Left kidney (tissue), 1 donor: ENCODE measurements at regions not wholly inside any gene's neighbourhood (a gene's known extent, or its start where the extent isn't known, plus 50 kb on each side); places are given as distances from the start of the nearest gene placed in this dataset.

ENCODE experiments used
- DNase-seq: peaks from one replicate; pipeline ENCODE4 v3.0.0-alpha.2; 2013

DNA sequence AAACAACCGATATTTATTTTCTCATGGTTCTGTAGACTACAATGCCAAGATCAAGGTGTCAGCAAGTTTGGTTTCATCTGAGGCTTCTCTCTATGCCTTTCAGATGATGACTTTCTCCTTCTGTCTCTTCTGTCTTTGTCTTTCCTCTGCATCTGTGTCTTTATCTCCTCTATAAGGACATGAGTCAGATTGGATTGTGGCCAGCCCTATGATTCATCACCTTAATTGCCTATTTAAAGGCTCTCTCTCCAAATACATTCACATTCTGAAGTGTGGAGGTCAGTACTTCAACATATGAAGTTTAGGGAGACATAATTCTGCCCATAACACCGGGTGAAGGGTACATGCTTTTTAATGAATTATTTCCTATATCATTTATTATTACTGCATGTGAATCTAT lies 71.2 kb upstream of the CNTNAP5 start:
- no peak for DNase-seq

DNA sequence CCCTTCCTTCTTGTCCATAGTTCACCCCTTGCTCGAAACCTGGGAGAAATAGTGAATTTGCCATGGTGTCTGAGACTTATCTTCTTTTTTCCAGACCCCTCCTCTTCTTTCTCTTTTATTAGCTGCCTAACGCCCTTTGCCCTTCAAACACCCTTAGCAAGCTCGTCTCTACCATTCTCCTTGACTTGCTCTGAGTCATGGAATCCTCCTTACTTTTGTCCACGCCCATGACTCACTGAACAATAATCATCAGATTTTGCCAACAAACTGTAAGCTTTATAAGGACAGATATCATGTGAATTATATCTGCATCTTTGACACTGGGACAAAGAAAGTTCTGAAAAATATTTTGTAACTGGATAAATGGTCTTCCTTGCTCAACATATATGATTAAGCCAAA lies 67.1 kb upstream of the CNTNAP5 start:
- DNase-seq: no peak

DNA sequence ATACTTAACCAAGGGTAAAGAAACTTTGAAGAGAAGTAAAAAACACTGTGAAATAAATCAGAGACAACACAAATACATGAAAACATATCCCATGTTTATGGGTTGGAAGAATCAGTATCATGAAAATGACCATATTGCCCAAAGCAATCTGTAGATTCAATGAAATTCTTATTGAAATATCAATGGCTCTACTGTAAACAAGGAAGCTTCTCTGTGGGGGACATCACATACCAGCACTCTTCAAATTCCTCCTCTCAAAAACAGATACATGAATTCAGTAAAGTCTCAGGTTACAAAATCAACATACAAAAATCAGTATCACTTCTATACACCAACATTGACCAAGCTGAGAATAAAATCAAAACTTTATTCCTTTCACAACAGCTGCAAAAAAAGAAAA lies 63.5 kb upstream of the CNTNAP5 start:
- no peak for DNase-seq

DNA sequence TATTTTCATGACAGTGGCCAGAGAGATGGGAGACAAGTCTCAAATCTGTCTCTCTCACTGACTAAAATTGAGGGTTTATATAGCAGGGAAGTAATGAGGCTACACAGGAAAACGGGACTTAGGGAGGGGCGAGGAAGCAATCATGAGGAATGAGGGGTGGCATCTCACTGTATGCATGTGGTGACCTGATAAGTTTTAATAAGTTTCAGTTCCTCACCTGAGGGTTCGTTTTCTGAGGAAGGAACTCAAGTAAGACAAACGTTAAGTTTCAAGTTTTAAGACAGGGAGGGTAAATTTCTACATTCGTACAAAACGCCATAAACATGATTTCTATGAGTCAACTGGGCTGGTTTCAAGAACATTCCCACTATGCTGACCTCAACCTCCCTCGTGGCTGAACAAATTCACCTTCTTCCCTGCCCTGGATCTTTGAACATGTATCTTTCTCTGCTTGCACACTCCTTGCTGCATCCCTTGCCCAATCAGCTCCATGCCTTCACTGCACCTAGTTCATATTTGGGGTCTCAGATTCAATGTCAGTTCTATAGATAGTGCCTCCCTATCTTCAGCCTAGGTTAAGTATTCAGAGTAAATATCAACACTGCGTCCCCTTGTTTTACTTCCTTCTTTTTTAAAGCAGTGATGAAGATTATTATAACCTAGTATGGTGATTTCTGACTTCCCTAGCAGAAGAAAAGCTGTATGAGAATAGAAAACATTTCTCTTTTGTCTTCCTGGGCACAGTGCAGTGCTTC lies 53.3 kb upstream of the CNTNAP5 start:
- DNase-seq: no peak
